ENCODE measurements at regions not wholly inside any gene's neighbourhood (a gene's known extent, or its start where the extent isn't known, plus 50 kb on each side); places are given as distances from the start of the nearest gene placed in this dataset.

DNA sequence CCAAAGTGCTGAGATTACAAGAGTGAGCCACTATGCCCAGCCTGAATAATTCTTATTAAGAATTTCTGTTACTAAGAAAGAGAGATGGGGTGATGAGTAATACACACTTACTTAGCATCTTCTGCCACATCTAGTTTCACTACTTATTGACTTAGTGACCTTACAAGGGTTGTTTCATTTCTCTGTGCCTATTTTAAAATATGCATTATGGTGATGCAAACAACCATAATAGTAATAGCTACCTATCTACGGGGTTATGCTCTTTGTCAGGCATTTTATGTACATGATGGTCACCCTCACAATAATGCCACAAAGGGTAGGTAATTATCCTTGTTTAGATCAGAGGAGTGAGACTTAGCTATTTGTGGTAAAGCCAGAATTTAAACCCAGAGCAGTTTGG is 499.0 kb upstream of the SGCD start (continued):
- TF ChIP-seq, protein P1, sequence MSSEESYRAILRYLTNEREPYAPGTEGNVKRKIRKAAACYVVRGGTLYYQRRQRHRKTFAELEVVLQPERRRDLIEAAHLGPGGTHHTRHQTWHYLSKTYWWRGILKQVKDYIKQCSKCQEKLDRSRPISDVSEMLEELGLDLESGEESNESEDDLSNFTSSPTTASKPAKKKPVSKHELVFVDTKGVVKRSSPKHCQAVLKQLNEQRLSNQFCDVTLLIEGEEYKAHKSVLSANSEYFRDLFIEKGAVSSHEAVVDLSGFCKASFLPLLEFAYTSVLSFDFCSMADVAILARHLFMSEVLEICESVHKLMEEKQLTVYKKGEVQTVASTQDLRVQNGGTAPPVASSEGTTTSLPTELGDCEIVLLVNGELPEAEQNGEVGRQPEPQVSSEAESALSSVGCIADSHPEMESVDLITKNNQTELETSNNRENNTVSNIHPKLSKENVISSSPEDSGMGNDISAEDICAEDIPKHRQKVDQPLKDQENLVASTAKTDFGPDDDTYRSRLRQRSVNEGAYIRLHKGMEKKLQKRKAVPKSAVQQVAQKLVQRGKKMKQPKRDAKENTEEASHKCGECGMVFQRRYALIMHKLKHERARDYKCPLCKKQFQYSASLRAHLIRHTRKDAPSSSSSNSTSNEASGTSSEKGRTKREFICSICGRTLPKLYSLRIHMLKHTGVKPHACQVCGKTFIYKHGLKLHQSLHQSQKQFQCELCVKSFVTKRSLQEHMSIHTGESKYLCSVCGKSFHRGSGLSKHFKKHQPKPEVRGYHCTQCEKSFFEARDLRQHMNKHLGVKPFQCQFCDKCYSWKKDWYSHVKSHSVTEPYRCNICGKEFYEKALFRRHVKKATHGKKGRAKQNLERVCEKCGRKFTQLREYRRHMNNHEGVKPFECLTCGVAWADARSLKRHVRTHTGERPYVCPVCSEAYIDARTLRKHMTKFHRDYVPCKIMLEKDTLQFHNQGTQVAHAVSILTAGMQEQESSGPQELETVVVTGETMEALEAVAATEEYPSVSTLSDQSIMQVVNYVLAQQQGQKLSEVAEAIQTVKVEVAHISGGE (CRISPR knock-in tag; IDR thresholded peaks at IDR 0.05), result no peak
- TF ChIP-seq TAF1 (IDR thresholded peaks at IDR 0.05; ENCODE audit: control insufficient read depth, extremely low read depth, insufficient read depth, low read length, severe bottlenecking) (no peak), ZNF282 (CRISPR knock-in tag; IDR thresholded peaks at IDR 0.05) (no peak), CEBPG (CRISPR knock-in tag; IDR thresholded peaks at IDR 0.05) (no peak), CEBPG (tag; conservative IDR thresholded peaks at IDR 0.05 in 1 of 2, IDR thresholded peaks at IDR 0.05 in 1 of 2) (no peak), SMC3 (conservative IDR thresholded peaks at IDR 0.05; ENCODE audit: insufficient read depth, low read depth, low read length) (no peak), SP1 (CRISPR knock-in tag; IDR thresholded peaks at IDR 0.05) (no peak), RBM14 (IDR thresholded peaks at IDR 0.05; ENCODE audit: borderline replicate concordance, insufficient read depth, low read depth, low read length) (no peak), ESRRB (CRISPR knock-in tag; IDR thresholded peaks at IDR 0.05; ENCODE audit: borderline replicate concordance) (no peak), HDGF (IDR thresholded peaks at IDR 0.05) (no peak)
- TF ChIP-seq, protein P2, sequence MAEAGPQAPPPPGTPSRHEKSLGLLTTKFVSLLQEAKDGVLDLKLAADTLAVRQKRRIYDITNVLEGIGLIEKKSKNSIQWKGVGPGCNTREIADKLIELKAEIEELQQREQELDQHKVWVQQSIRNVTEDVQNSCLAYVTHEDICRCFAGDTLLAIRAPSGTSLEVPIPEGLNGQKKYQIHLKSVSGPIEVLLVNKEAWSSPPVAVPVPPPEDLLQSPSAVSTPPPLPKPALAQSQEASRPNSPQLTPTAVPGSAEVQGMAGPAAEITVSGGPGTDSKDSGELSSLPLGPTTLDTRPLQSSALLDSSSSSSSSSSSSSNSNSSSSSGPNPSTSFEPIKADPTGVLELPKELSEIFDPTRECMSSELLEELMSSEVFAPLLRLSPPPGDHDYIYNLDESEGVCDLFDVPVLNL (CRISPR knock-in tag; IDR thresholded peaks at IDR 0.05; ENCODE audit: low read depth), result no peak
